ENCODE measurements at regions not wholly inside any gene's neighbourhood (a gene's known extent, or its start where the extent isn't known, plus 50 kb on each side); places are given as distances from the start of the nearest gene placed in this dataset.

- no peak for TF ChIP-seq POLR2A (IDR thresholded peaks at IDR 0.05)
- TF ChIP-seq, protein P1, sequence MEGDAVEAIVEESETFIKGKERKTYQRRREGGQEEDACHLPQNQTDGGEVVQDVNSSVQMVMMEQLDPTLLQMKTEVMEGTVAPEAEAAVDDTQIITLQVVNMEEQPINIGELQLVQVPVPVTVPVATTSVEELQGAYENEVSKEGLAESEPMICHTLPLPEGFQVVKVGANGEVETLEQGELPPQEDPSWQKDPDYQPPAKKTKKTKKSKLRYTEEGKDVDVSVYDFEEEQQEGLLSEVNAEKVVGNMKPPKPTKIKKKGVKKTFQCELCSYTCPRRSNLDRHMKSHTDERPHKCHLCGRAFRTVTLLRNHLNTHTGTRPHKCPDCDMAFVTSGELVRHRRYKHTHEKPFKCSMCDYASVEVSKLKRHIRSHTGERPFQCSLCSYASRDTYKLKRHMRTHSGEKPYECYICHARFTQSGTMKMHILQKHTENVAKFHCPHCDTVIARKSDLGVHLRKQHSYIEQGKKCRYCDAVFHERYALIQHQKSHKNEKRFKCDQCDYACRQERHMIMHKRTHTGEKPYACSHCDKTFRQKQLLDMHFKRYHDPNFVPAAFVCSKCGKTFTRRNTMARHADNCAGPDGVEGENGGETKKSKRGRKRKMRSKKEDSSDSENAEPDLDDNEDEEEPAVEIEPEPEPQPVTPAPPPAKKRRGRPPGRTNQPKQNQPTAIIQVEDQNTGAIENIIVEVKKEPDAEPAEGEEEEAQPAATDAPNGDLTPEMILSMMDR (IDR thresholded peaks at IDR 0.05 in 4 of 5, conservative IDR thresholded peaks at IDR 0.05 in 1 of 5), result peak in 4 of 5 experiments; percentile 38 to 60 (median 50)
Observed at GRCh38 chr2:136378712-136379595, 261.0 kb upstream of the CXCR4 start.
